Neuronal stem cell (in vitro differentiated cells): ENCODE measurements at regions not wholly inside any gene's neighbourhood (a gene's known extent, or its start where the extent isn't known, plus 50 kb on each side); places are given as distances from the start of the nearest gene placed in this dataset.
"Not testable (repeated sequence)": the region's sequence is repeated elsewhere in the genome, so short reads cannot be mapped to it uniquely, and the experiment has no call there.

ENCODE experiments used
- DNase-seq: peaks from one replicate; pipeline ENCODE4 v3.0.0-alpha.2; 2013; ENCODE audit warnings: low spot score
- H2AFZ ChIP-seq: one replicate; pipeline ENCODE4 v1.6.1; 2013; ENCODE audit warnings: mild to moderate bottlenecking, low read length, inconsistent platforms
- H2AK5ac ChIP-seq: 2 replicates; pipeline ENCODE4 v1.6.1; 2013; ENCODE audit warnings: low read depth, mild to moderate bottlenecking, inconsistent platforms, low read length, moderate library complexity, mixed read lengths
- H2BK120ac ChIP-seq: 2 replicates; pipeline ENCODE4 v1.6.1; 2013; ENCODE audit warnings: low read depth, mild to moderate bottlenecking, inconsistent platforms, low read length, moderate library complexity, mixed read lengths
- H2BK12ac ChIP-seq: one replicate; pipeline ENCODE4 v1.6.1; 2013; ENCODE audit warnings: low read length, inconsistent platforms
- H2BK15ac ChIP-seq: 2 replicates; pipeline ENCODE4 v1.6.1; 2013; ENCODE audit warnings: mild to moderate bottlenecking, low read length, inconsistent platforms, mixed read lengths
- H2BK5ac ChIP-seq: one replicate; pipeline ENCODE4 v1.6.1; 2013; ENCODE audit warnings: inconsistent platforms, mild to moderate bottlenecking, low read length, moderate library complexity
- H3K14ac ChIP-seq: one replicate; pipeline ENCODE4 v1.6.1; 2013; ENCODE audit warnings: low read length, inconsistent platforms
- H3K18ac ChIP-seq: 2 replicates; pipeline ENCODE4 v1.6.1; 2013; ENCODE audit warnings: low read length, inconsistent platforms
- H3K23ac ChIP-seq: 2 replicates; pipeline ENCODE4 v1.6.1; 2013; ENCODE audit warnings: low read depth, mild to moderate bottlenecking, mixed read lengths, low read length, inconsistent platforms; ENCODE audit not compliant: poor library complexity
- H3K27ac ChIP-seq: replicated peaks from 3 replicates; pipeline ENCODE4 v1.5.1; 2013; ENCODE audit warnings: low read length, inconsistent platforms
- H3K27me3 ChIP-seq, 3 experiments: 2 replicates each; pipeline ENCODE4 v1.6.1; 2013; ENCODE audit warnings: low read length in 3 of 3, mild to moderate bottlenecking in 2 of 3, inconsistent platforms in 1 of 3, low read depth in 1 of 3, mixed read lengths in 1 of 3, moderate library complexity in 1 of 3; ENCODE audit not compliant: control insufficient read depth in 3 of 3, insufficient read depth in 3 of 3
- H3K36me3 ChIP-seq, 2 donors: replicated peaks in 1 of 2; 2 replicates each; pipeline ENCODE4 v1.6.1; 2013; ENCODE audit warnings: low read length in 2 of 2; ENCODE audit not compliant: control insufficient read depth in 2 of 2, insufficient read depth in 2 of 2
- H3K4ac ChIP-seq: 2 replicates; pipeline ENCODE4 v1.6.1; 2013; ENCODE audit warnings: inconsistent platforms, mild to moderate bottlenecking, low read length, moderate library complexity
- H3K4me1 ChIP-seq, 2 donors: 1 replicate in 1 of 2; 2 replicates in 1 of 2; pipeline ENCODE4 v1.6.1; 2013; ENCODE audit warnings: low read length in 2 of 2, low read depth in 1 of 2; ENCODE audit not compliant: control insufficient read depth in 2 of 2, insufficient read depth in 1 of 2
- H3K4me2 ChIP-seq: one replicate; pipeline ENCODE4 v1.6.1; 2013; ENCODE audit warnings: mild to moderate bottlenecking, low read length, inconsistent platforms; ENCODE audit not compliant: insufficient read depth, poor library complexity, severe bottlenecking
- H3K4me3 ChIP-seq, 2 donors: 2 replicates each; pipeline ENCODE4 v1.5.1; 2013; ENCODE audit warnings: low read length in 2 of 2, mild to moderate bottlenecking in 2 of 2, inconsistent platforms in 1 of 2, moderate library complexity in 1 of 2
- H3K79me1 ChIP-seq: one replicate; pipeline ENCODE4 v1.6.1; 2013; ENCODE audit warnings: low read depth, mild to moderate bottlenecking, inconsistent platforms, low read length, moderate library complexity
- H3K9ac ChIP-seq: one replicate; pipeline ENCODE4 v1.6.1; 2013; ENCODE audit warnings: mild to moderate bottlenecking, low read depth, low read length, inconsistent platforms; ENCODE audit not compliant: poor library complexity
- H3K9me3 ChIP-seq, 2 donors: replicated peaks in 1 of 2; 2 replicates each; pipeline versions ENCODE3 to v1.6.1; 2013; ENCODE audit warnings: low read length in 2 of 2, mild to moderate bottlenecking in 2 of 2, inconsistent platforms in 1 of 2, low read depth in 1 of 2, mixed read lengths in 1 of 2, moderate library complexity in 1 of 2; ENCODE audit not compliant: control insufficient read depth in 2 of 2, insufficient read depth in 1 of 2
- H4K8ac ChIP-seq: one replicate; pipeline ENCODE4 v1.6.1; 2013; ENCODE audit warnings: low read depth, mild to moderate bottlenecking, inconsistent platforms, low read length, moderate library complexity
- H4K91ac ChIP-seq: one replicate; pipeline ENCODE4 v1.6.1; 2013; ENCODE audit warnings: low read length, low read depth, mild to moderate bottlenecking, inconsistent platforms; ENCODE audit not compliant: poor library complexity
- WGBS, 2 donors: extraction: QIAGEN DNeasy Blood & Tissue Kit; methylation state at CpG; one replicate each; pipeline ENCODE4 v1.1.7; 2013; ENCODE audit warnings: missing lambda C conversion rate in 2 of 2, mixed read lengths in 1 of 2; ENCODE audit not compliant: insufficient read length in 2 of 2, insufficient replicate concordance in 1 of 2; ENCODE audit errors: extremely low coverage in 2 of 2; 5-methylcytosine and 5-hydroxymethylcytosine counted together

DNA sequence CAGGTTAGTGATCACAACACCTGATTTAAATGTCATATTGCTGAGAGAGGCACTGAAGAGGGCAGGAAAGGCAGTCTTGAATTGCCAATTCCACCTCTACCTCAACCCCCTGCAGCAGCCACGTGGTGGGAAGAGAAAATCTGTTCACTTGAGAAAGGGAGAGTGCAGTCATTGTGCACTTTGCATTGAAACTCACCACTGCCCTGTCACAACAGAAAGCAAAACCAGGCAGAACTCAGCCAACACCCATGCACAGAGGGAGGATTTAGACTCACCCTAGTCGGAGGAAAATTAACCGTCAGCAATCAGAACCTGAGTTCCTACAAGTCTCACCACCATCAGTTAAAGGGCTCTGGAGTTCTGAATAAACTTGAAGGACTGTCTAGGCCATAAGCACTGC, 1040.2 kb downstream of the HACE1 start:
- peak overlapping the region; percentile 68 for H2AFZ ChIP-seq
- H2AK5ac ChIP-seq = no peak overlapping the region
- no peak overlapping the region for H4K91ac ChIP-seq
- H3K4me1 ChIP-seq = no peaks in the 10 kb centered on the region
- no peaks in the 10 kb centered on the region for H3K27me3 ChIP-seq
- no peak overlapping the region for H3K4me2 ChIP-seq
- no peaks in the 10 kb centered on the region for H3K36me3 ChIP-seq
- no peak overlapping the region for H4K8ac ChIP-seq
- H2BK12ac ChIP-seq = no peak overlapping the region
- H3K23ac ChIP-seq = no peak overlapping the region
- H3K9me3 ChIP-seq = peaks cover 0 to 4% of the 10 kb centered on the region in 2 donors
- H3K18ac ChIP-seq = no peak overlapping the region
- H3K4me3 ChIP-seq = no peak overlapping the region
- no peak overlapping the region for H2BK5ac ChIP-seq
- H2BK120ac ChIP-seq = no peak overlapping the region
- H3K4ac ChIP-seq = no peak overlapping the region
- no peak overlapping the region for H2BK15ac ChIP-seq
- no peak for DNase-seq
- no peak overlapping the region for H3K9ac ChIP-seq
- no peaks in the 10 kb centered on the region for H3K79me1 ChIP-seq
- no peak overlapping the region for H3K27ac ChIP-seq
- WGBS, 2 donors = no CpG with 5 or more reads among the region's 3 CpGs
- H3K14ac ChIP-seq = no peak overlapping the region

GRCh38 chr6:103812970-103813369, 1046.7 kb downstream of the HACE1 start:
- H3K18ac ChIP-seq = no peak overlapping the region
- H2AFZ ChIP-seq = no peak overlapping the region
- no peak overlapping the region for H3K27ac ChIP-seq
- no peak overlapping the region for H2BK5ac ChIP-seq
- no peaks in the 10 kb centered on the region for H3K4me1 ChIP-seq
- no peak overlapping the region for H2BK120ac ChIP-seq
- H2AK5ac ChIP-seq = no peak overlapping the region
- H4K8ac ChIP-seq = no peak overlapping the region
- no peak overlapping the region for H3K23ac ChIP-seq
- no peaks in the 10 kb centered on the region for H3K36me3 ChIP-seq
- no peak overlapping the region for H3K9ac ChIP-seq
- no peak overlapping the region for H4K91ac ChIP-seq
- H3K9me3 ChIP-seq = no peaks in the 10 kb centered on the region
- no peak overlapping the region for H3K4ac ChIP-seq
- no peak overlapping the region for H3K14ac ChIP-seq
- H3K27me3 ChIP-seq = no peaks in the 10 kb centered on the region
- H3K4me3 ChIP-seq = no peak overlapping the region
- no peaks in the 10 kb centered on the region for H3K79me1 ChIP-seq
- no peak overlapping the region for H2BK12ac ChIP-seq
- H3K4me2 ChIP-seq = no peak overlapping the region
- no peak overlapping the region for H2BK15ac ChIP-seq
- DNase-seq = no peak

- H3K14ac ChIP-seq, H2BK5ac ChIP-seq, H2BK12ac ChIP-seq, H3K4me3 ChIP-seq, H3K4me1 ChIP-seq, H3K9me3 ChIP-seq, H3K4me2 ChIP-seq, DNase-seq, H4K91ac ChIP-seq, H4K8ac ChIP-seq, H3K27me3 ChIP-seq, H3K79me1 ChIP-seq, H3K36me3 ChIP-seq, H2BK15ac ChIP-seq, H2BK120ac ChIP-seq, H3K27ac ChIP-seq, H3K4ac ChIP-seq, H3K23ac ChIP-seq, H3K9ac ChIP-seq, H2AK5ac ChIP-seq, H3K18ac ChIP-seq: not testable (repeated sequence)
- WGBS, 2 donors = no CpG with 5 or more reads among the region's 11 CpGs
- peak overlapping the region; percentile 77 for H2AFZ ChIP-seq
These were observed 1057.7 kb downstream of the HACE1 start for GRCh38 chr6:103801901-103802479.

- no peak overlapping the region for H2AK5ac ChIP-seq
- WGBS, 2 donors = no CpG with 5 or more reads among the region's 5 CpGs
- H3K23ac ChIP-seq = no peak overlapping the region
- H2BK5ac ChIP-seq = no peak overlapping the region
- no peaks in the 10 kb centered on the region for H3K9me3 ChIP-seq
- no peak overlapping the region for H4K8ac ChIP-seq
- no peak overlapping the region for H3K18ac ChIP-seq
- H2BK12ac ChIP-seq = no peak overlapping the region
- H3K9ac ChIP-seq = no peak overlapping the region
- no peaks in the 10 kb centered on the region for H3K4me1 ChIP-seq
- H3K36me3 ChIP-seq = no peaks in the 10 kb centered on the region
- H3K27ac ChIP-seq = no peak overlapping the region
- H3K27me3 ChIP-seq = no peaks in the 10 kb centered on the region
- no peak overlapping the region for H4K91ac ChIP-seq
- DNase-seq = no peak
- H2AFZ ChIP-seq = no peak overlapping the region
- H3K14ac ChIP-seq = no peak overlapping the region
- H3K4ac ChIP-seq = no peak overlapping the region
- H2BK15ac ChIP-seq = no peak overlapping the region
- H3K4me3 ChIP-seq = no peak overlapping the region
- no peaks in the 10 kb centered on the region for H3K79me1 ChIP-seq
- H2BK120ac ChIP-seq = no peak overlapping the region
- no peak overlapping the region for H3K4me2 ChIP-seq
These were observed 1059.6 kb downstream of the HACE1 start for GRCh38 chr6:103799971-103800670.
